BLaER1 (cell line): ENCODE measurements at regions not wholly inside any gene's neighbourhood (a gene's known extent, or its start where the extent isn't known, plus 50 kb on each side); places are given as distances from the start of the nearest gene placed in this dataset.

Source experiments
- H3K27ac ChIP-seq: shearing (Covaris generic); formaldehyde crosslinking; 2 replicates; pipeline ENCODE4 v1.8.1; 2022
- H3K27me3 ChIP-seq: shearing (Covaris generic); formaldehyde crosslinking; 2 replicates; pipeline ENCODE4 v1.8.1; 2022
- H3K36me3 ChIP-seq: shearing (Covaris generic); formaldehyde crosslinking; 2 replicates; pipeline ENCODE4 v1.8.1; 2022
- H3K4me1 ChIP-seq: shearing (Covaris generic); formaldehyde crosslinking; 2 replicates; pipeline ENCODE4 v1.8.1; 2022
- H3K4me2 ChIP-seq: shearing (Covaris generic); formaldehyde crosslinking; 2 replicates; pipeline ENCODE4 v1.8.1; 2022
- H3K4me3 ChIP-seq: shearing (Covaris generic); formaldehyde crosslinking; 2 replicates; pipeline ENCODE4 v1.8.1; 2022
- H3K9ac ChIP-seq: shearing (Covaris generic); formaldehyde crosslinking; 2 replicates; pipeline ENCODE4 v1.8.1; 2022
- H3K9me3 ChIP-seq: shearing (Covaris generic); formaldehyde crosslinking; 2 replicates; pipeline ENCODE4 v1.8.1; 2022
- H4K20me1 ChIP-seq: shearing (Covaris generic); formaldehyde crosslinking; 2 replicates; pipeline ENCODE4 v1.8.1; 2022
- Cebpa-rat ChIP-seq: shearing (Covaris generic); IDR thresholded peaks from 2 replicates; pipeline ENCODE4 v1.8.1; 2022

- Histone ChIP-seq H3K27me3 (no peaks in the 10 kb centered on the region), H3K9ac (no peak overlapping the region), H3K4me3 (no peak overlapping the region), H3K9me3 (no peaks in the 10 kb centered on the region), H4K20me1 (no peaks in the 10 kb centered on the region), H3K27ac (no peak overlapping the region), H3K4me2 (no peak overlapping the region), H3K4me1 (no peaks in the 10 kb centered on the region), H3K36me3 (no peaks in the 10 kb centered on the region)
- TF ChIP-seq Cebpa-rat = no peak
Measured at GRCh38 chr18:32545631-32546030, 74.9 kb upstream of the GAREM1 start.

- Histone ChIP-seq H3K4me1 (no peaks in the 10 kb centered on the region), H4K20me1 (no peaks in the 10 kb centered on the region), H3K27me3 (no peaks in the 10 kb centered on the region), H3K9ac (no peak overlapping the region), H3K4me2 (no peak overlapping the region), H3K9me3 (no peaks in the 10 kb centered on the region), H3K27ac (no peak overlapping the region), H3K36me3 (no peaks in the 10 kb centered on the region), H3K4me3 (no peak overlapping the region)
- TF ChIP-seq Cebpa-rat = no peak
Measured at GRCh38 chr18:32544088-32544487, 73.4 kb upstream of the GAREM1 start.

- no peaks in the 10 kb centered on the region for H4K20me1 ChIP-seq
- no peak overlapping the region for H3K9ac ChIP-seq
- no peaks in the 10 kb centered on the region for H3K9me3 ChIP-seq
- H3K4me1 ChIP-seq = no peaks in the 10 kb centered on the region
- TF ChIP-seq Cebpa-rat = no peak
- H3K27me3 ChIP-seq = no peaks in the 10 kb centered on the region
- no peaks in the 10 kb centered on the region for H3K36me3 ChIP-seq
- H3K4me3 ChIP-seq = no peak overlapping the region
- H3K27ac ChIP-seq = no peak overlapping the region
- no peak overlapping the region for H3K4me2 ChIP-seq
Measured at GRCh38 chr18:32542221-32542798, 71.6 kb upstream of the GAREM1 start.

GRCh38 chr18:32530947-32531651, 60.4 kb upstream of the GAREM1 start:
- H3K4me1 ChIP-seq = no peaks in the 10 kb centered on the region
- no peak overlapping the region for H3K9ac ChIP-seq
- no peaks in the 10 kb centered on the region for H3K9me3 ChIP-seq
- H3K4me3 ChIP-seq = no peak overlapping the region
- no peaks in the 10 kb centered on the region for H3K36me3 ChIP-seq
- H3K4me2 ChIP-seq = no peak overlapping the region
- no peak for TF ChIP-seq Cebpa-rat
- H3K27me3 ChIP-seq = no peaks in the 10 kb centered on the region
- H3K27ac ChIP-seq = no peak overlapping the region
- no peaks in the 10 kb centered on the region for H4K20me1 ChIP-seq

- TF ChIP-seq Cebpa-rat = no peak
- Histone ChIP-seq H3K4me3 (no peak overlapping the region), H3K27me3 (no peaks in the 10 kb centered on the region), H3K9me3 (no peaks in the 10 kb centered on the region), H3K4me1 (no peaks in the 10 kb centered on the region), H3K27ac (no peak overlapping the region), H3K36me3 (no peaks in the 10 kb centered on the region), H4K20me1 (no peaks in the 10 kb centered on the region), H3K9ac (no peak overlapping the region), H3K4me2 (no peak overlapping the region)
Measured at GRCh38 chr18:32529722-32530420, 59.2 kb upstream of the GAREM1 start.

GRCh38 chr18:32520771-32521170, 50.1 kb upstream of the GAREM1 start:
- H3K4me3 ChIP-seq = no peak overlapping the region
- H3K27me3 ChIP-seq = no peaks in the 10 kb centered on the region
- H3K4me1 ChIP-seq = no peaks in the 10 kb centered on the region
- no peaks in the 10 kb centered on the region for H4K20me1 ChIP-seq
- H3K27ac ChIP-seq = no peak overlapping the region
- TF ChIP-seq Cebpa-rat = no peak
- H3K36me3 ChIP-seq = no peaks in the 10 kb centered on the region
- H3K9ac ChIP-seq = no peak overlapping the region
- no peak overlapping the region for H3K4me2 ChIP-seq
- H3K9me3 ChIP-seq = no peaks in the 10 kb centered on the region
